HCT116 (cell line): ENCODE measurements at regions not wholly inside any gene's neighbourhood (a gene's known extent, or its start where the extent isn't known, plus 50 kb on each side); places are given as distances from the start of the nearest gene placed in this dataset.

ENCODE experiments used
- ATAC-seq: fragments of 200-7000 bp; cut with Tn5 transposase; 2 replicates; pipeline ENCODE4 v1.9.1; 2020; ENCODE audit warnings: mild to moderate bottlenecking, moderate library complexity
- BruUV-seq: library from RNA; stranded (reverse); fragments of 400-500 nt; replicated peaks from 2 replicates; lab custom pipeline; 2021; lab: Mats Ljungman, UMichigan
- CTCF ChIA-PET: fragments of 300-600 bp; sonication (Branson Sonifier 250); formaldehyde crosslinking; loops from one replicate; lab custom pipeline; 2021; ENCODE audit warnings: antibody characterized with exemption; lab: Charles Lee
- POLR2A ChIA-PET: fragments of 300-600, 350-600 bp; sonication (Branson Sonifier 250); formaldehyde crosslinking; loops from one replicate; lab custom pipeline; 2021; ENCODE audit warnings: antibody characterized with exemption; lab: Charles Lee
- RAD21 ChIA-PET, 2 experiments: fragments of 300-600 bp; sonication (Branson Sonifier 250); formaldehyde crosslinking; loops; one replicate each; lab custom pipeline; 2023; ENCODE audit warnings: low total read pairs in 2 of 2; ENCODE audit not compliant: uncharacterized antibody in 2 of 2, unreplicated experiment in 2 of 2, low non-redundant PET in 1 of 2; lab: Charles Lee
- DNase-seq: peaks from one replicate; pipeline ENCODE4 v3.0.0-alpha.2; 2010; ENCODE audit warnings: low read depth, low spot score
- H2AFZ ChIP-seq: fragments of 200-600 bp; shearing (Covaris generic), sonication (generic); 2 replicates; pipeline ENCODE4 v1.6.1; 2017; ENCODE audit warnings: low read depth, mixed run types, mixed read lengths, antibody characterized with exemption, low read length; ENCODE audit not compliant: poor library complexity, severe bottlenecking
- H3K27ac ChIP-seq: 2 replicates; pipeline ENCODE4 v1.5.1; 2012; ENCODE audit warnings: low read depth, low read length
- H3K27me3 ChIP-seq: fragments of 200-600 bp; sonication (generic); 2 replicates; pipeline ENCODE4 v1.6.1; 2016; ENCODE audit warnings: mixed run types, low read length, mixed read lengths; ENCODE audit not compliant: insufficient read depth
- H3K36me3 ChIP-seq, 2 experiments: fragments of 200-500 bp in 1 of 2; fragments of 200-600 bp in 1 of 2; sonication (Bioruptor generic) in 1 of 2; sonication (generic) in 1 of 2; 2 replicates each; pipeline versions ENCODE4 v1.5.1 to v1.6.1; 2014 to 2016; ENCODE audit warnings: low read length in 2 of 2, inconsistent platforms in 1 of 2, mixed read lengths in 1 of 2, mixed run types in 1 of 2; ENCODE audit not compliant: insufficient read depth in 2 of 2, control insufficient read depth in 1 of 2
- H3K4me1 ChIP-seq, 2 experiments: fragments of 200-600 bp in 1 of 2; sonication (generic) in 1 of 2; 2 replicates each; pipeline versions ENCODE4 v1.5.1 to v1.6.1; 2012 to 2017; ENCODE audit warnings: low read length in 2 of 2, inconsistent platforms in 1 of 2, mild to moderate bottlenecking in 1 of 2, mixed read lengths in 1 of 2, mixed run types in 1 of 2, moderate library complexity in 1 of 2; ENCODE audit not compliant: insufficient read depth in 2 of 2, control insufficient read depth in 1 of 2
- H3K4me2 ChIP-seq: fragments of 200-600 bp; sonication (generic); 2 replicates; pipeline ENCODE4 v1.6.1; 2017; ENCODE audit warnings: mixed run types, low read length, mixed read lengths
- H3K4me3 ChIP-seq, 2 experiments: fragments of 200-600 bp in 1 of 2; sonication (generic) in 1 of 2; replicated peaks in 1 of 2; 2 replicates each; pipeline ENCODE4 v1.5.1; 2011 to 2016; ENCODE audit warnings: low read length in 2 of 2, control low read depth in 1 of 2, low read depth in 1 of 2, mild to moderate bottlenecking in 1 of 2, mixed read lengths in 1 of 2, mixed run types in 1 of 2
- H3K79me2 ChIP-seq: fragments of 200-600 bp; sonication (generic); 2 replicates; pipeline ENCODE4 v1.6.1; 2017; ENCODE audit warnings: mild to moderate bottlenecking, mixed run types, low read length, moderate library complexity, mixed read lengths; ENCODE audit not compliant: insufficient read depth
- H3K9ac ChIP-seq: fragments of 200-600 bp; sonication (generic); 2 replicates; pipeline ENCODE4 v1.6.1; 2016; ENCODE audit warnings: low read length, mixed read lengths
- H3K9me2 ChIP-seq: fragments of 200-600 bp; sonication (generic), shearing (Covaris generic); 2 replicates; pipeline ENCODE4 v1.6.1; 2017; ENCODE audit warnings: mixed run types, mild to moderate bottlenecking, moderate library complexity; ENCODE audit not compliant: insufficient read depth
- H3K9me3 ChIP-seq, 2 experiments: fragments of 200-500 bp in 1 of 2; fragments of 200-600 bp in 1 of 2; sonication (Bioruptor generic) in 1 of 2; sonication (generic) in 1 of 2; 2 replicates each; pipeline ENCODE4 v1.6.1; 2014 to 2017; ENCODE audit warnings: low read length in 2 of 2, mixed read lengths in 2 of 2, inconsistent platforms in 1 of 2, low read depth in 1 of 2, mild to moderate bottlenecking in 1 of 2, mixed run types in 1 of 2, moderate library complexity in 1 of 2; ENCODE audit not compliant: control insufficient read depth in 1 of 2, insufficient read depth in 1 of 2
- H4K20me1 ChIP-seq: fragments of 200-600 bp; sonication (generic), shearing (Covaris generic); 2 replicates; pipeline ENCODE4 v1.6.1; 2017; ENCODE audit warnings: mixed run types, mild to moderate bottlenecking, moderate library complexity; ENCODE audit not compliant: insufficient read depth
- CBX3 ChIP-seq: IDR thresholded peaks from 2 replicates; pipeline ENCODE4 v1.6.1; 2012; ENCODE audit warnings: low read depth
- CEBPB ChIP-seq: IDR thresholded peaks from 2 replicates; pipeline ENCODE4 v1.6.1; 2012; ENCODE audit warnings: low read depth
- EZH2 ChIP-seq: fragments of 200-600 bp; sonication (generic); IDR thresholded peaks from 2 replicates; pipeline ENCODE4 v1.6.1; 2017; ENCODE audit warnings: antibody characterized with exemption, mixed run types
- FOSL1 ChIP-seq: IDR thresholded peaks from 2 replicates; pipeline ENCODE4 v1.6.1; 2012; ENCODE audit warnings: low read depth
- RAD21 ChIP-seq: IDR thresholded peaks from 2 replicates; pipeline ENCODE4 v1.6.1; 2012; ENCODE audit warnings: low read depth, mild to moderate bottlenecking
- REST ChIP-seq: IDR thresholded peaks from 2 replicates; pipeline ENCODE4 v1.6.1; 2012; ENCODE audit warnings: low read depth
- SRF ChIP-seq: IDR thresholded peaks from 2 replicates; pipeline ENCODE4 v1.6.1; 2012; ENCODE audit warnings: low read depth
- TCF7L2 ChIP-seq: IDR thresholded peaks from 2 replicates; pipeline ENCODE4 v1.7.0; 2011; ENCODE audit warnings: borderline replicate concordance, inconsistent platforms; ENCODE audit not compliant: insufficient read depth, insufficient read length; ENCODE audit errors: extremely low read depth
- ZFX ChIP-seq: fragments of 450-650 bp; IDR thresholded peaks from 2 replicates; pipeline ENCODE4 v1.6.1; 2017
- ZNF274 ChIP-seq: fragments of 200-500 bp; sonication (Bioruptor generic); IDR thresholded peaks from 2 replicates; pipeline ENCODE4 v1.6.1; 2014; ENCODE audit warnings: mild to moderate bottlenecking, low read depth, low read length, inconsistent platforms
- intact Hi-C: fragments of 100-400 bp; cut with micrococcal nuclease; formaldehyde crosslinking; loops from 2 replicates; pipeline ENCODE4 v1.10.0; 2022
- TF ChIP-seq, protein P1 (sequence below): IDR thresholded peaks from 2 replicates; pipeline ENCODE4 v1.6.1; 2011; ENCODE audit warnings: mild to moderate bottlenecking, low read length, moderate library complexity; ENCODE audit not compliant: insufficient replicate concordance; ENCODE audit errors: extremely low read depth

GRCh38 chr13:39823063-39823713, 167.7 kb downstream of the COG6 start (continued):
- TF ChIP-seq REST, result no peak
- no peak for TF ChIP-seq RAD21
- TF ChIP-seq ZFX, result no peak

- H3K27ac ChIP-seq, result no peak overlapping the region
- no TSS peak for BruUV-seq
- H3K79me2 ChIP-seq, result no peaks in the 10 kb centered on the region
- no peaks in the 10 kb centered on the region for H4K20me1 ChIP-seq
- DNase-seq, result no peak
- intact Hi-C loops, result no loop called here
- TF ChIP-seq FOSL1 (no peak), REST (no peak), ZNF274 (no peak), TCF7L2 (no peak), SRF (no peak), EZH2 (no peak), CBX3 (no peak), CEBPB (no peak)
- TF ChIP-seq, protein P1, sequence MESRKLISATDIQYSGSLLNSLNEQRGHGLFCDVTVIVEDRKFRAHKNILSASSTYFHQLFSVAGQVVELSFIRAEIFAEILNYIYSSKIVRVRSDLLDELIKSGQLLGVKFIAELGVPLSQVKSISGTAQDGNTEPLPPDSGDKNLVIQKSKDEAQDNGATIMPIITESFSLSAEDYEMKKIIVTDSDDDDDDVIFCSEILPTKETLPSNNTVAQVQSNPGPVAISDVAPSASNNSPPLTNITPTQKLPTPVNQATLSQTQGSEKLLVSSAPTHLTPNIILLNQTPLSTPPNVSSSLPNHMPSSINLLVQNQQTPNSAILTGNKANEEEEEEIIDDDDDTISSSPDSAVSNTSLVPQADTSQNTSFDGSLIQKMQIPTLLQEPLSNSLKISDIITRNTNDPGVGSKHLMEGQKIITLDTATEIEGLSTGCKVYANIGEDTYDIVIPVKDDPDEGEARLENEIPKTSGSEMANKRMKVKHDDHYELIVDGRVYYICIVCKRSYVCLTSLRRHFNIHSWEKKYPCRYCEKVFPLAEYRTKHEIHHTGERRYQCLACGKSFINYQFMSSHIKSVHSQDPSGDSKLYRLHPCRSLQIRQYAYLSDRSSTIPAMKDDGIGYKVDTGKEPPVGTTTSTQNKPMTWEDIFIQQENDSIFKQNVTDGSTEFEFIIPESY, result no peak
- no peak overlapping the region for H2AFZ ChIP-seq
- no peaks in the 10 kb centered on the region for H3K36me3 ChIP-seq
- H3K4me2 ChIP-seq, result no peak overlapping the region
- no peak overlapping the region for H3K4me3 ChIP-seq
- H3K9me2 ChIP-seq, result no peaks in the 10 kb centered on the region
- no peak overlapping the region for H3K9ac ChIP-seq
- H3K4me1 ChIP-seq, result no peaks in the 10 kb centered on the region
- RAD21 ChIA-PET, result no interaction called here
- H3K9me3 ChIP-seq, result no peaks in the 10 kb centered on the region
- CTCF ChIA-PET, result no interaction called here
- peaks cover 8% of the 10 kb centered on the region; the same call in 1 of the 2 replicates for H3K27me3 ChIP-seq
- POLR2A ChIA-PET, result no interaction called here
- no peak for ATAC-seq
Measured at GRCh38 chr13:39825886-39826285, 170.4 kb downstream of the COG6 start.
